ENCODE measurements at regions not wholly inside any gene's neighbourhood (a gene's known extent, or its start where the extent isn't known, plus 50 kb on each side); places are given as distances from the start of the nearest gene placed in this dataset.

- no peaks in the 10 kb centered on the region for H3K27me3 ChIP-seq (ENCODE audit: control insufficient read depth in 1 of 2, insufficient read depth in 2 of 2, low read length in 2 of 2)
- no peak overlapping the region for H2AFZ ChIP-seq (ENCODE audit: low read length)
- H3K4me2 ChIP-seq (ENCODE audit: low read depth, low read length), result no peak overlapping the region
- TF ChIP-seq MIXL1 (CRISPR knock-in tag; IDR thresholded peaks at IDR 0.05) (no peak), HNF1B (CRISPR knock-in tag; IDR thresholded peaks at IDR 0.05) (no peak), ZBTB26 (CRISPR knock-in tag; IDR thresholded peaks at IDR 0.05; ENCODE audit: borderline replicate concordance) (no peak), HDAC6 (IDR thresholded peaks at IDR 0.05; ENCODE audit: low read depth, low read length) (no peak), FOXK1 (CRISPR knock-in tag; IDR thresholded peaks at IDR 0.05; ENCODE audit: borderline replicate concordance, low read depth) (no peak), ZNF570 (CRISPR knock-in tag; IDR thresholded peaks at IDR 0.05; ENCODE audit: borderline replicate concordance) (no peak), JUND (CRISPR knock-in tag; IDR thresholded peaks at IDR 0.05) (no peak), ONECUT2 (CRISPR knock-in tag; IDR thresholded peaks at IDR 0.05) (no peak), XBP1 (CRISPR knock-in tag; IDR thresholded peaks at IDR 0.05) (no peak)
- CTCF ChIA-PET (ENCODE audit: low intra/inter-chr PET ratio, low total read pairs), result no interaction called here
- no peak for FAIRE-seq
- no peaks in the 10 kb centered on the region for H4K20me1 ChIP-seq (ENCODE audit: insufficient read depth, low read length)
- 72% methylated on average over 15 of the region's 16 CpGs for WGBS (ENCODE audit: low lambda C conversion rate)
- in situ Hi-C loops (cut with HindIII; ENCODE audit: extremely low pct_ligation_motif_present, low pct_unique_long_range_greater_than_20kb), result no loop called here
- no peak overlapping the region for H3K9ac ChIP-seq (ENCODE audit: insufficient read depth, low read depth, low read length)
- H3K36me3 ChIP-seq (replicated peaks in 1 of 2; ENCODE audit: control insufficient read depth in 1 of 2, insufficient read depth in 2 of 2, low read length in 2 of 2), result no peaks in the 10 kb centered on the region
- H3K4me3 ChIP-seq (replicated peaks in 1 of 3; ENCODE audit: insufficient read depth in 1 of 3, low read depth in 2 of 3, low read length in 3 of 3), result no peak overlapping the region
- POLR2A ChIA-PET, result no interaction called here
- no peak overlapping the region for H3K27ac ChIP-seq (ENCODE audit: extremely low read length, insufficient read depth, low read length)
- H3K79me2 ChIP-seq (ENCODE audit: insufficient read depth, low read length), result no peaks in the 10 kb centered on the region
- no peak for ATAC-seq
- no peaks in the 10 kb centered on the region for H3K9me3 ChIP-seq (ENCODE audit: low read length)
- no peak for DNase-seq (ENCODE audit: low spot score)
- no peaks in the 10 kb centered on the region for H3K4me1 ChIP-seq (ENCODE audit: insufficient read depth, low read length)
- intact Hi-C loops (cut with micrococcal nuclease; ENCODE audit: unreplicated experiment), result no loop called here
- no TSS peak for BruUV-seq (replicated peaks)
Measured at GRCh38 chr3:166257715-166258114, 420.5 kb upstream of the BCHE start.

All from HepG2 (cell line).